ENCODE measurements at regions not wholly inside any gene's neighbourhood (a gene's known extent, or its start where the extent isn't known, plus 50 kb on each side); places are given as distances from the start of the nearest gene placed in this dataset.

GRCh38 chr7:41315764-41316163, 387.1 kb downstream of the INHBA start:
- no peak for TF ChIP-seq CTCF (IDR thresholded peaks at IDR 0.05)
- TF ChIP-seq POLR2AphosphoS5 (IDR thresholded peaks at IDR 0.05): no peak
- no peak for TF ChIP-seq POLR2A (IDR thresholded peaks at IDR 0.05)

Data from breast epithelium (tissue), 3 donors.